Fibroblast of lung (primary cell): ENCODE measurements at regions not wholly inside any gene's neighbourhood (a gene's known extent, or its start where the extent isn't known, plus 50 kb on each side); places are given as distances from the start of the nearest gene placed in this dataset.

Source experiments
- CTCF ChIP-seq, 2 donors: IDR thresholded peaks in 1 of 2; conservative IDR thresholded peaks in 1 of 2; 1 replicate in 1 of 2; 2 replicates in 1 of 2; pipeline ENCODE4 v1.5.1; 2011 to 2012; ENCODE audit warnings: low read length in 2 of 2, control low read depth in 1 of 2, inconsistent platforms in 1 of 2, low read depth in 1 of 2, mild to moderate bottlenecking in 1 of 2
- EZH2 ChIP-seq: IDR thresholded peaks from 2 replicates; pipeline ENCODE4 v1.5.1; 2012; ENCODE audit warnings: low read length, control low read depth, mild to moderate bottlenecking; ENCODE audit errors: missing control alignments

- TF ChIP-seq CTCF (conservative IDR thresholded peaks at IDR 0.05 in 1 of 2, IDR thresholded peaks at IDR 0.05 in 1 of 2; ENCODE audit: low read depth in 1 of 2, low read length in 2 of 2) (no peak), EZH2 (no peak)
These were observed 677.6 kb downstream of the BCL11A start for GRCh38 chr2:59875836-59876235.
